Body of pancreas (tissue), 4 donors: ENCODE measurements at regions not wholly inside any gene's neighbourhood (a gene's known extent, or its start where the extent isn't known, plus 50 kb on each side); places are given as distances from the start of the nearest gene placed in this dataset.

Source experiments
- ATAC-seq: fragments of 150-250 bp; one replicate; pipeline ENCODE4 v1.9.1; 2016
- DNase-seq, 4 donors: peaks; one replicate each; pipeline ENCODE4 v3.0.0-alpha.2; 2019
- H3K27ac ChIP-seq, 4 donors: fragments of 200-600 bp; sonication (generic); 1 replicate in 3 of 4; 2 replicates in 1 of 4; pipeline versions ENCODE4 v1.5.1 to v1.6.1; 2016 to 2019; ENCODE audit warnings: mild to moderate bottlenecking in 1 of 4, mixed read lengths in 1 of 4, moderate library complexity in 1 of 4
- H3K27me3 ChIP-seq, 2 donors: fragments of 200-600 bp; sonication (generic); one replicate each; pipeline ENCODE4 v1.6.0; 2016; ENCODE audit warnings: mild to moderate bottlenecking in 1 of 2
- H3K36me3 ChIP-seq, 2 donors: fragments of 200-600 bp; sonication (generic); replicated peaks in 1 of 2; 2 replicates each; pipeline ENCODE4 v1.5.1; 2016; ENCODE audit warnings: low read depth in 2 of 2; ENCODE audit not compliant: insufficient read depth in 1 of 2
- H3K4me1 ChIP-seq: fragments of 200-600 bp; sonication (generic); one replicate; pipeline ENCODE4 v1.6.0; 2016
- H3K4me3 ChIP-seq, 2 donors: fragments of 200-600 bp; sonication (generic); 1 replicate in 1 of 2; 2 replicates in 1 of 2; pipeline ENCODE4 v1.5.1; 2016 to 2019
- H3K9me3 ChIP-seq, 3 donors: fragments of 200-600 bp; sonication (generic); 1 replicate in 2 of 3; 2 replicates in 1 of 3; pipeline ENCODE4 v1.5.1; 2016
- CTCF ChIP-seq, 7 experiments: fragments of 450-650 bp in 4 of 7; fragments of 200-600 bp in 3 of 7; sonication (generic) in 3 of 7; IDR thresholded peaks; one replicate each; pipeline ENCODE4 v1.5.1; 2016 to 2019; ENCODE audit warnings: antibody characterized with exemption in 7 of 7
- POLR2A ChIP-seq, 3 donors: fragments of 450-650 bp; IDR thresholded peaks; one replicate each; pipeline ENCODE4 v1.6.1; 2016; ENCODE audit warnings: antibody characterized with exemption in 3 of 3, mild to moderate bottlenecking in 2 of 3
- WGBS, 2 donors: methylation state at CpG; one replicate each; pipeline ENCODE4 v1.1.5; 2017; 5-methylcytosine and 5-hydroxymethylcytosine counted together
- intact Hi-C: fragments of 100-400 bp; cut with DNase I; formaldehyde crosslinking; loops from one replicate; pipeline ENCODE4 v1.15.1; 2023

GRCh38 chr5:74188351-74189105 lies 452.0 kb downstream of the ENC1 start:
- TF ChIP-seq CTCF (IDR thresholded peaks at IDR 0.05) (no peak), POLR2A (IDR thresholded peaks at IDR 0.05) (no peak)
- no peaks in the 10 kb centered on the region for H3K4me1 ChIP-seq
- H3K27me3 ChIP-seq = no peaks in the 10 kb centered on the region
- H3K27ac ChIP-seq = no peak overlapping the region
- DNase-seq (no peak), ATAC-seq (no peak)
- 61 to 90% methylated on average over 2 of the region's 2 CpGs for WGBS, 2 donors
- no peaks in the 10 kb centered on the region for H3K36me3 ChIP-seq
- no peak overlapping the region for H3K4me3 ChIP-seq
- H3K9me3 ChIP-seq = no peaks in the 10 kb centered on the region
- intact Hi-C loops = no loop called here

GRCh38 chr5:74187757-74188156 lies 452.8 kb downstream of the ENC1 start:
- Histone ChIP-seq H3K27ac (no peak overlapping the region), H3K27me3 (no peaks in the 10 kb centered on the region), H3K9me3 (no peaks in the 10 kb centered on the region), H3K36me3 (no peaks in the 10 kb centered on the region), H3K4me1 (no peaks in the 10 kb centered on the region), H3K4me3 (no peak overlapping the region)
- no peak for DNase-seq
- intact Hi-C loops = no loop called here
- no peak for ATAC-seq
- WGBS, 2 donors = 80 to 94% methylated on average over 1 of the region's 1 CpG
- TF ChIP-seq POLR2A (IDR thresholded peaks at IDR 0.05) = no peak

- Histone ChIP-seq H3K4me3 (no peak overlapping the region), H3K27me3 (no peaks in the 10 kb centered on the region), H3K27ac (no peak overlapping the region), H3K9me3 (no peaks in the 10 kb centered on the region), H3K4me1 (no peaks in the 10 kb centered on the region), H3K36me3 (no peaks in the 10 kb centered on the region)
- TF ChIP-seq POLR2A (IDR thresholded peaks at IDR 0.05) (no peak), CTCF (IDR thresholded peaks at IDR 0.05) (no peak)
- WGBS, 2 donors = 93 to 95% methylated on average over 6 of the region's 6 CpGs
- intact Hi-C loops = no loop called here
- DNase-seq (no peak), ATAC-seq (no peak)
Measured at GRCh38 chr5:74186356-74187315, 453.9 kb downstream of the ENC1 start.

- Histone ChIP-seq H3K27ac (no peak overlapping the region), H3K27me3 (no peaks in the 10 kb centered on the region), H3K36me3 (no peaks in the 10 kb centered on the region), H3K4me3 (no peak overlapping the region), H3K9me3 (no peaks in the 10 kb centered on the region), H3K4me1 (no peaks in the 10 kb centered on the region)
- 72 to 75% methylated on average over 2 of the region's 2 CpGs for WGBS, 2 donors
- intact Hi-C loops = no loop called here
- peak in 1 of 4 donors; percentile 12 for DNase-seq
- ATAC-seq = no peak
- TF ChIP-seq POLR2A (IDR thresholded peaks at IDR 0.05) = no peak
- no peak for TF ChIP-seq CTCF (IDR thresholded peaks at IDR 0.05)
Measured at GRCh38 chr5:74185599-74185998, 454.9 kb downstream of the ENC1 start.

- no peaks in the 10 kb centered on the region for H3K4me1 ChIP-seq
- no peak for DNase-seq
- no peaks in the 10 kb centered on the region for H3K9me3 ChIP-seq
- WGBS, 2 donors = 89 to 92% methylated on average over 1 of the region's 1 CpG
- H3K27ac ChIP-seq = no peak overlapping the region
- H3K4me3 ChIP-seq = no peak overlapping the region
- intact Hi-C loops = no loop called here
- H3K27me3 ChIP-seq = no peaks in the 10 kb centered on the region
- TF ChIP-seq POLR2A (IDR thresholded peaks at IDR 0.05) = no peak
- no peak for TF ChIP-seq CTCF (IDR thresholded peaks at IDR 0.05)
- no peaks in the 10 kb centered on the region for H3K36me3 ChIP-seq
- ATAC-seq = no peak
Measured at GRCh38 chr5:74184649-74185048, 455.9 kb downstream of the ENC1 start.
